ENCODE measurements at regions not wholly inside any gene's neighbourhood (a gene's known extent, or its start where the extent isn't known, plus 50 kb on each side); places are given as distances from the start of the nearest gene placed in this dataset.

DNA sequence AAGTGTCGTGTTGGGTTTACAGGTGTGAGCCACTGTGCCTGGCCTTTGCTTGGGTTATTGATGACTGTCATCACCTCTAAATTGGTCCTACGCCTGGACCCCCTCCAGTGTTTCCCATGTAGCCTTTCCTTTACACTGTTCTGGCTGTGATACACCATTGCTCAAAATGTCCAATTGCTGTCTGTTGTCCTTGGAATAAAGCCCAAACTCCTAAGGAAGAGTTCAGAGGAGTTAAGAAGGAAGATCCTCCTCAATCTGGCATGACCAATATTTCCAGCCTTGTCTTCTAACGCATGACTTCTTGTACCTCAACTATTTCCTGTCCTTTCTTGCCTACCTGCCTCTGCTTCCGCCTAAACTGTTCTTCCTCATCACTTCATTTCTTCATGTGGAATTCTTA lies 113.1 kb downstream of the POLR2M start:
- no peaks in the 10 kb centered on the region for H4K20me1 ChIP-seq (ENCODE audit: insufficient read depth, low read length)
- H2AFZ ChIP-seq (ENCODE audit: low read depth, low read length), result no peak overlapping the region
- H3K79me2 ChIP-seq (ENCODE audit: low read length), result no peaks in the 10 kb centered on the region
- H3K36me3 ChIP-seq (replicated peaks; ENCODE audit: low read depth, low read length), result no peaks in the 10 kb centered on the region
- peaks cover 8% of the 10 kb centered on the region; the same call in 1 of the 2 replicates for H3K27me3 ChIP-seq (ENCODE audit: low read depth, low read length)
- TF ChIP-seq EZH2phosphoT487 (IDR thresholded peaks at IDR 0.05; ENCODE audit: low read depth), result no peak
- TF ChIP-seq, protein P1, sequence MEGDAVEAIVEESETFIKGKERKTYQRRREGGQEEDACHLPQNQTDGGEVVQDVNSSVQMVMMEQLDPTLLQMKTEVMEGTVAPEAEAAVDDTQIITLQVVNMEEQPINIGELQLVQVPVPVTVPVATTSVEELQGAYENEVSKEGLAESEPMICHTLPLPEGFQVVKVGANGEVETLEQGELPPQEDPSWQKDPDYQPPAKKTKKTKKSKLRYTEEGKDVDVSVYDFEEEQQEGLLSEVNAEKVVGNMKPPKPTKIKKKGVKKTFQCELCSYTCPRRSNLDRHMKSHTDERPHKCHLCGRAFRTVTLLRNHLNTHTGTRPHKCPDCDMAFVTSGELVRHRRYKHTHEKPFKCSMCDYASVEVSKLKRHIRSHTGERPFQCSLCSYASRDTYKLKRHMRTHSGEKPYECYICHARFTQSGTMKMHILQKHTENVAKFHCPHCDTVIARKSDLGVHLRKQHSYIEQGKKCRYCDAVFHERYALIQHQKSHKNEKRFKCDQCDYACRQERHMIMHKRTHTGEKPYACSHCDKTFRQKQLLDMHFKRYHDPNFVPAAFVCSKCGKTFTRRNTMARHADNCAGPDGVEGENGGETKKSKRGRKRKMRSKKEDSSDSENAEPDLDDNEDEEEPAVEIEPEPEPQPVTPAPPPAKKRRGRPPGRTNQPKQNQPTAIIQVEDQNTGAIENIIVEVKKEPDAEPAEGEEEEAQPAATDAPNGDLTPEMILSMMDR (IDR thresholded peaks at IDR 0.05; ENCODE audit: low read depth, low read length), result no peak
- H3K9ac ChIP-seq (ENCODE audit: low read length), result no peak overlapping the region
- H3K27ac ChIP-seq (ENCODE audit: low read length), result no peak overlapping the region
- H3K4me3 ChIP-seq (ENCODE audit: low read length), result no peak overlapping the region
- no peak overlapping the region for H3K4me2 ChIP-seq (ENCODE audit: low read length)
- no peaks in the 10 kb centered on the region for H3K4me1 ChIP-seq (ENCODE audit: low read length)
- H3K9me3 ChIP-seq (ENCODE audit: insufficient read depth, low read length), result no peaks in the 10 kb centered on the region

GRCh38 chr15:57820119-57820518 lies 113.6 kb downstream of the POLR2M start:
- H3K9ac ChIP-seq (ENCODE audit: low read length), result no peak overlapping the region
- no peak for TF ChIP-seq EZH2phosphoT487 (IDR thresholded peaks at IDR 0.05; ENCODE audit: low read depth)
- TF ChIP-seq, protein P1 (IDR thresholded peaks at IDR 0.05; ENCODE audit: low read depth, low read length), result no peak
- no peak overlapping the region for H3K4me3 ChIP-seq (ENCODE audit: low read length)
- H3K9me3 ChIP-seq (ENCODE audit: insufficient read depth, low read length), result no peaks in the 10 kb centered on the region
- peaks cover 8% of the 10 kb centered on the region; the same call in 1 of the 2 replicates for H3K27me3 ChIP-seq (ENCODE audit: low read depth, low read length)
- no peaks in the 10 kb centered on the region for H3K79me2 ChIP-seq (ENCODE audit: low read length)
- no peak overlapping the region for H3K27ac ChIP-seq (ENCODE audit: low read length)
- H3K4me1 ChIP-seq (ENCODE audit: low read length), result no peaks in the 10 kb centered on the region
- no peak overlapping the region for H3K4me2 ChIP-seq (ENCODE audit: low read length)
- H4K20me1 ChIP-seq (ENCODE audit: insufficient read depth, low read length), result no peaks in the 10 kb centered on the region
- H3K36me3 ChIP-seq (replicated peaks; ENCODE audit: low read depth, low read length), result no peaks in the 10 kb centered on the region
- H2AFZ ChIP-seq (ENCODE audit: low read depth, low read length), result no peak overlapping the region

DNA sequence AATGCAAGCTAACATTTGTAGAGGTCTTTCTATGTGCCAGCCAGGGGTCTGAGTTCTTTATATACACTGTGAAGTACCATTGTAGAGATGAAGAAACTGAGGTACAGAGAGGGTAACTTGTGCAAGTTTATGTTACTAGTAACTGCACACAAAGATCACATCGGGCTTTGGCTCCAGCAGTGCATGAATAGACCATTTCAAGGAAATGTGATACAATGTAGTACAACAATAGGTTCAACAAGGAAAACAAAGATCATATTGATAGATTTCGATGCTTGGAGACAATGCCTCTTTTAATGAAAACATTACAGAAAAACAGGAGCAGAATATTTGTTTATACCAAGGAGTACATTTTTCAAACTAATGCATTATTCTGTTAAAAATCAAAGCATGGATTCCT lies 115.3 kb downstream of the POLR2M start:
- TF ChIP-seq, protein P1 (IDR thresholded peaks at IDR 0.05; ENCODE audit: low read depth, low read length), result no peak
- TF ChIP-seq EZH2phosphoT487 (IDR thresholded peaks at IDR 0.05; ENCODE audit: low read depth), result no peak
- Histone ChIP-seq H3K9ac (ENCODE audit: low read length) (no peak overlapping the region), H3K4me3 (ENCODE audit: low read length) (no peak overlapping the region)

GRCh38 chr15:57823325-57823882 lies 116.9 kb downstream of the POLR2M start:
- no peak overlapping the region for H3K27ac ChIP-seq (ENCODE audit: low read length)
- H3K79me2 ChIP-seq (ENCODE audit: low read length), result no peaks in the 10 kb centered on the region
- H3K27me3 ChIP-seq (ENCODE audit: low read depth, low read length), result peaks cover 8% of the 10 kb centered on the region; the same call in 1 of the 2 replicates
- H3K4me3 ChIP-seq (ENCODE audit: low read length), result no peak overlapping the region
- no peaks in the 10 kb centered on the region for H4K20me1 ChIP-seq (ENCODE audit: insufficient read depth, low read length)
- H3K4me1 ChIP-seq (ENCODE audit: low read length), result peaks cover 7% of the 10 kb centered on the region
- no peak overlapping the region for H2AFZ ChIP-seq (ENCODE audit: low read depth, low read length)
- no peak overlapping the region for H3K4me2 ChIP-seq (ENCODE audit: low read length)
- H3K9ac ChIP-seq (ENCODE audit: low read length), result no peak overlapping the region
- no peaks in the 10 kb centered on the region for H3K36me3 ChIP-seq (replicated peaks; ENCODE audit: low read depth, low read length)
- H3K9me3 ChIP-seq (ENCODE audit: insufficient read depth, low read length), result no peaks in the 10 kb centered on the region
- TF ChIP-seq, protein P1 (IDR thresholded peaks at IDR 0.05; ENCODE audit: low read depth, low read length), result no peak
- no peak for TF ChIP-seq EZH2phosphoT487 (IDR thresholded peaks at IDR 0.05; ENCODE audit: low read depth)

More for the DNA sequence above, 115.3 kb downstream of the POLR2M start:
- H3K36me3 ChIP-seq (replicated peaks; ENCODE audit: low read depth, low read length), result no peaks in the 10 kb centered on the region
- peaks cover under 1% of the 10 kb centered on the region for H3K4me1 ChIP-seq (ENCODE audit: low read length)
- H3K27me3 ChIP-seq (ENCODE audit: low read depth, low read length), result peaks cover 8% of the 10 kb centered on the region; the same call in 1 of the 2 replicates
- no peak overlapping the region for H3K4me2 ChIP-seq (ENCODE audit: low read length)
- no peaks in the 10 kb centered on the region for H4K20me1 ChIP-seq (ENCODE audit: insufficient read depth, low read length)
- no peaks in the 10 kb centered on the region for H3K79me2 ChIP-seq (ENCODE audit: low read length)
- H2AFZ ChIP-seq (ENCODE audit: low read depth, low read length), result no peak overlapping the region
- no peaks in the 10 kb centered on the region for H3K9me3 ChIP-seq (ENCODE audit: insufficient read depth, low read length)
- H3K27ac ChIP-seq (ENCODE audit: low read length), result no peak overlapping the region
